Suprapubic skin (tissue), 4 donors: ENCODE measurements at regions not wholly inside any gene's neighbourhood (a gene's known extent, or its start where the extent isn't known, plus 50 kb on each side); places are given as distances from the start of the nearest gene placed in this dataset.

Experiments
- EP300 ChIP-seq: sonication (generic); formaldehyde crosslinking; IDR thresholded peaks from one replicate; pipeline ENCODE4 v1.6.1; 2017; ENCODE audit warnings: antibody characterized with exemption
- POLR2A ChIP-seq, 2 donors: fragments of 450-650 bp; IDR thresholded peaks; one replicate each; pipeline ENCODE4 v1.6.1; 2017; ENCODE audit warnings: antibody characterized with exemption in 2 of 2, mild to moderate bottlenecking in 2 of 2, moderate library complexity in 2 of 2
- POLR2AphosphoS5 ChIP-seq, 3 donors: sonication (generic); formaldehyde crosslinking; IDR thresholded peaks; one replicate each; pipeline ENCODE4 v1.6.1; 2017; ENCODE audit warnings: antibody characterized with exemption in 3 of 3
- TF ChIP-seq, protein P1 (sequence below), 2 donors: fragments of 200-600 bp in 1 of 2; fragments of 450-650 bp in 1 of 2; sonication (generic) in 1 of 2; IDR thresholded peaks; one replicate each; pipeline ENCODE4 v1.5.1; 2016 to 2019; ENCODE audit warnings: antibody characterized with exemption in 2 of 2, mild to moderate bottlenecking in 1 of 2, moderate library complexity in 1 of 2

DNA sequence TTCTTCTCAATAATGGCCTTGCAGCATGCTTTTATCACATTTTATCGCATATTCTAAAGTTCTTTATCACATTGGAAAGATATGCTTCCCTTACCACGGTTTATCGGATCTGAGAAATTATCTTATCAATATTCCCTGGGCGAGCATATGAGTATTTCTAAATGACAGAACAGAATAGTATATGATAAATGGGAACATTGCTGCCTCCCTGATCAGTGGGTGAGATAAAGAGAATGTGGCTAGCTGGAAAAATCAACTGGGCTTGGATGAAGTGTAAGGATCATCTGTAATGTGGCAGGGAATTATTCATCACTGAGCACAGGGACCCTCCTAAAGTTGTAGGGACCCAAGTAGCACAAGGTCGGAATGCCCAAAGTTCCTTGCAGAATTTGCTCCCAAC, 667.4 kb upstream of the NRP1 start:
- TF ChIP-seq POLR2A (IDR thresholded peaks at IDR 0.05) (no peak), EP300 (no peak), POLR2AphosphoS5 (IDR thresholded peaks at IDR 0.05) (no peak)
- TF ChIP-seq, protein P1, sequence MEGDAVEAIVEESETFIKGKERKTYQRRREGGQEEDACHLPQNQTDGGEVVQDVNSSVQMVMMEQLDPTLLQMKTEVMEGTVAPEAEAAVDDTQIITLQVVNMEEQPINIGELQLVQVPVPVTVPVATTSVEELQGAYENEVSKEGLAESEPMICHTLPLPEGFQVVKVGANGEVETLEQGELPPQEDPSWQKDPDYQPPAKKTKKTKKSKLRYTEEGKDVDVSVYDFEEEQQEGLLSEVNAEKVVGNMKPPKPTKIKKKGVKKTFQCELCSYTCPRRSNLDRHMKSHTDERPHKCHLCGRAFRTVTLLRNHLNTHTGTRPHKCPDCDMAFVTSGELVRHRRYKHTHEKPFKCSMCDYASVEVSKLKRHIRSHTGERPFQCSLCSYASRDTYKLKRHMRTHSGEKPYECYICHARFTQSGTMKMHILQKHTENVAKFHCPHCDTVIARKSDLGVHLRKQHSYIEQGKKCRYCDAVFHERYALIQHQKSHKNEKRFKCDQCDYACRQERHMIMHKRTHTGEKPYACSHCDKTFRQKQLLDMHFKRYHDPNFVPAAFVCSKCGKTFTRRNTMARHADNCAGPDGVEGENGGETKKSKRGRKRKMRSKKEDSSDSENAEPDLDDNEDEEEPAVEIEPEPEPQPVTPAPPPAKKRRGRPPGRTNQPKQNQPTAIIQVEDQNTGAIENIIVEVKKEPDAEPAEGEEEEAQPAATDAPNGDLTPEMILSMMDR (IDR thresholded peaks at IDR 0.05) = no peak
